Endometrium (tissue), 2 donors: ENCODE measurements at regions not wholly inside any gene's neighbourhood (a gene's known extent, or its start where the extent isn't known, plus 50 kb on each side); places are given as distances from the start of the nearest gene placed in this dataset.
"Not testable (repeated sequence)": the region's sequence is repeated elsewhere in the genome, so short reads cannot be mapped to it uniquely, and the experiment has no call there.

Source experiments
- FAIRE-seq: peaks from 2 replicates; lab custom pipeline; 2012; peaks lifted over from hg19 to GRCh38; lab: Jason Lieb, UNC
- donor health status: control.
- donor health status: control.

GRCh38 chrX:109172091-109172602, 309.7 kb downstream of the GUCY2F start:
- no peak for FAIRE-seq

- no peak for FAIRE-seq
These were observed 326.7 kb downstream of the GUCY2F start for GRCh38 chrX:109155161-109155560.

GRCh38 chrX:109144173-109144572, 337.7 kb downstream of the GUCY2F start:
- FAIRE-seq: not testable (repeated sequence)

GRCh38 chrX:109140463-109140862, 341.4 kb downstream of the GUCY2F start:
- FAIRE-seq: no peak

- no peak for FAIRE-seq
These were observed 347.1 kb downstream of the GUCY2F start for GRCh38 chrX:109134777-109135176.

GRCh38 chrX:109125304-109125703, 356.6 kb downstream of the GUCY2F start:
- FAIRE-seq: no peak

- FAIRE-seq: no peak
These were observed 353.0 kb upstream of the IRS4 start for GRCh38 chrX:109089359-109089758.

GRCh38 chrX:109077788-109078187, 341.4 kb upstream of the IRS4 start:
- FAIRE-seq: no peak

GRCh38 chrX:109054181-109054581, 317.8 kb upstream of the IRS4 start:
- not testable (repeated sequence) for FAIRE-seq

- no peak for FAIRE-seq
These were observed 313.5 kb upstream of the IRS4 start for GRCh38 chrX:109049903-109050302.

- no peak for FAIRE-seq
These were observed 313.1 kb upstream of the IRS4 start for GRCh38 chrX:109049416-109049815.

- no peak for FAIRE-seq
These were observed 303.7 kb upstream of the IRS4 start for GRCh38 chrX:109040057-109040456.

- no peak for FAIRE-seq
These were observed 300.3 kb upstream of the IRS4 start for GRCh38 chrX:109036624-109037023.

GRCh38 chrX:108993909-108994308, 257.5 kb upstream of the IRS4 start:
- no peak for FAIRE-seq

- FAIRE-seq: not testable (repeated sequence)
These were observed 236.5 kb upstream of the IRS4 start for GRCh38 chrX:108972899-108973298.

- FAIRE-seq: no peak
These were observed 210.8 kb upstream of the IRS4 start for GRCh38 chrX:108947205-108947604.

- FAIRE-seq: no peak
These were observed 210.2 kb upstream of the IRS4 start for GRCh38 chrX:108946531-108946930.

- FAIRE-seq: no peak
These were observed 209.6 kb upstream of the IRS4 start for GRCh38 chrX:108945883-108946523.

- no peak for FAIRE-seq
These were observed 178.4 kb upstream of the IRS4 start for GRCh38 chrX:108914791-108915190.

GRCh38 chrX:108903831-108904230, 167.5 kb upstream of the IRS4 start:
- FAIRE-seq: not testable (repeated sequence)

GRCh38 chrX:108900333-108900732, 164.0 kb upstream of the IRS4 start:
- no peak for FAIRE-seq

GRCh38 chrX:108896349-108896748, 160.0 kb upstream of the IRS4 start:
- FAIRE-seq: not testable (repeated sequence)

- FAIRE-seq: no peak
These were observed 156.1 kb upstream of the IRS4 start for GRCh38 chrX:108892501-108892900.

- no peak for FAIRE-seq
These were observed 139.2 kb upstream of the IRS4 start for GRCh38 chrX:108875548-108875947.
